A549 (cell line): ENCODE measurements at regions not wholly inside any gene's neighbourhood (a gene's known extent, or its start where the extent isn't known, plus 50 kb on each side); places are given as distances from the start of the nearest gene placed in this dataset.

Experiments
- CBX8 ChIP-seq: fragments of 200-600 bp; sonication (generic); IDR thresholded peaks from 2 replicates; pipeline ENCODE4 v1.6.1; 2016
- CTCF ChIP-seq: fragments of >200 bp; sonication (Bioruptor Twin); formaldehyde crosslinking; IDR thresholded peaks from 3 replicates; pipeline ENCODE4 v1.5.1; 2016
- ELK1 ChIP-seq: fragments of 150-350 bp; IDR thresholded peaks from 2 replicates; pipeline ENCODE4 v1.6.1; 2014; ENCODE audit warnings: low read depth, mild to moderate bottlenecking, low read length
- FOSL2 ChIP-seq, 2 experiments: fragments of 450-650 bp in 1 of 2; fragments of >200 bp in 1 of 2; sonication (Bioruptor Twin) in 1 of 2; formaldehyde crosslinking; IDR thresholded peaks; 2 replicates each; pipeline versions ENCODE4 v1.5.0 to v1.6.1; 2016 to 2020; ENCODE audit warnings: mild to moderate bottlenecking in 1 of 2, moderate library complexity in 1 of 2
- HOXA7 ChIP-seq: fragments of 250-450 bp; sonication (Bioruptor Pico); IDR thresholded peaks from 2 replicates; pipeline ENCODE4 v1.5.0; 2020; ENCODE audit warnings: mild to moderate bottlenecking, moderate library complexity
- NR3C1 ChIP-seq: fragments of >200 bp; sonication (Bioruptor Twin); formaldehyde crosslinking; IDR thresholded peaks from 3 replicates; pipeline ENCODE4 v1.6.1; 2017
- POLR2AphosphoS2 ChIP-seq: conservative IDR thresholded peaks from 2 replicates; pipeline ENCODE4 v1.6.1; 2012; ENCODE audit warnings: low read length, improper control_type of control experiment, inconsistent platforms
- RFX5 ChIP-seq: fragments of 450-650 bp; IDR thresholded peaks from 2 replicates; pipeline ENCODE4 v1.7.1; 2014; ENCODE audit warnings: antibody characterized with exemption, mild to moderate bottlenecking, moderate library complexity
- SMC3 ChIP-seq: fragments of >200 bp; sonication (Bioruptor Twin); formaldehyde crosslinking; IDR thresholded peaks from 3 replicates; pipeline ENCODE4 v1.6.1; 2018; ENCODE audit warnings: inconsistent platforms
- USF2 ChIP-seq: fragments of 450-650 bp; IDR thresholded peaks from 2 replicates; pipeline ENCODE4 v1.6.1; 2014; ENCODE audit warnings: antibody characterized with exemption

GRCh38 chr10:88118729-88119128 is 255.3 kb downstream of the PTEN start:
- TF ChIP-seq CTCF = no peak
- no peak for TF ChIP-seq RFX5
- no peak for TF ChIP-seq FOSL2 (IDR thresholded peaks at IDR 0.05)
- TF ChIP-seq FOSL2 (CRISPR knock-in tag; IDR thresholded peaks at IDR 0.05) = no peak
- TF ChIP-seq CBX8 = no peak
- no peak for TF ChIP-seq NR3C1
- TF ChIP-seq SMC3 = no peak
- TF ChIP-seq ELK1 = no peak
- no peak for TF ChIP-seq POLR2AphosphoS2
- no peak for TF ChIP-seq USF2
- TF ChIP-seq HOXA7 (CRISPR knock-in tag) = no peak
